ENCODE measurements at regions not wholly inside any gene's neighbourhood (a gene's known extent, or its start where the extent isn't known, plus 50 kb on each side); places are given as distances from the start of the nearest gene placed in this dataset.

- no peak for TF ChIP-seq POLR2A (IDR thresholded peaks at IDR 0.05; ENCODE audit: low read depth, low read length)
- TF ChIP-seq TAF1 (IDR thresholded peaks at IDR 0.05; ENCODE audit: low read depth, low read length), result no peak
- no peak for TF ChIP-seq POLR2AphosphoS5 (IDR thresholded peaks at IDR 0.05; ENCODE audit: low read depth, low read length)
- no peak for TF ChIP-seq PAX5 (IDR thresholded peaks at IDR 0.05; ENCODE audit: insufficient read depth, low read length, severe bottlenecking)
- TF ChIP-seq SPI1 (IDR thresholded peaks at IDR 0.05; ENCODE audit: low read depth, low read length), result no peak
Measured at GRCh38 chr22:49586873-49587272, 240.8 kb downstream of the BRD1 start.

All from GM12891 (cell line).